NB4 (cell line): ENCODE measurements at regions not wholly inside any gene's neighbourhood (a gene's known extent, or its start where the extent isn't known, plus 50 kb on each side); places are given as distances from the start of the nearest gene placed in this dataset.

Source experiments
- MYC ChIP-seq: IDR thresholded peaks from 2 replicates; pipeline ENCODE4 v1.6.1; 2011; ENCODE audit warnings: low read depth, low read length
- POLR2A ChIP-seq: IDR thresholded peaks from 2 replicates; pipeline ENCODE4 v1.6.1; 2011; ENCODE audit warnings: mild to moderate bottlenecking; ENCODE audit not compliant: insufficient read length; ENCODE audit errors: extremely low read depth
- TF ChIP-seq, protein P1 (sequence below): IDR thresholded peaks from one replicate; pipeline ENCODE4 v1.5.1; 2012; ENCODE audit warnings: low read depth, low read length

DNA sequence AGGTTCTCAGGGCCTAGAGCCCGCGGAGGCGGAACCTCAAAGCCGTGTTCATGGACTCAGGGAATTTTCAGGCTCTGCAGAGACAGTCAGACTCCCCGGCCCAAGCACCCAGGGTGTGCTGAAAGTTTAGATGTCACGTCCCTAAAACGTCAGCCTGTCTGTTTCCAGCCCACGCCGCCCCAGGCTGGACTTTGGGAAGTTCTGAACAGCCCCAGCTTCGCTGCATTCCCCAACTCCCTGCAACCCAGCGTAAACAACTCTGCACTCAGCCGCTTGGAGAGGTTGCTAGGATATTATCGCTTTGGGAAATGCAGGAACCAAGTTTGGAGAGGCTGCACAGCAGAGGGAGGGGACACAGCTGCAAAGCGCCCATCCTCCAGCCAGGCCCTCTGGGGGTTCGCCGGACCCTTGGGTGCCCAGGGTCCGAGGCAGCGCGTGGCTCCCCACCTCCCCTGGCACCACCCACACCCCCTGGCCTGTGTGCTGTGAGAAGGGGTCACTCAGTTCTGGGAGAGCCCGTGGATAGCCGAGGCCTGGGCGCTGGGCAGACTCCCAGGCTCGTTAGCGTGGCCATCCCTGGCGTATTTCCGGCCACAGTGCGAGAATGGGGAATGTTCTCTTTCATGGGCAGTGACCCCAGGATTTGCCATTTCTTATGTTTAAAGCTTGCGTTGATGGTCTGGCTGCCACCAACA is 120.5 kb upstream of the FGF3 start:
- TF ChIP-seq, protein P1, sequence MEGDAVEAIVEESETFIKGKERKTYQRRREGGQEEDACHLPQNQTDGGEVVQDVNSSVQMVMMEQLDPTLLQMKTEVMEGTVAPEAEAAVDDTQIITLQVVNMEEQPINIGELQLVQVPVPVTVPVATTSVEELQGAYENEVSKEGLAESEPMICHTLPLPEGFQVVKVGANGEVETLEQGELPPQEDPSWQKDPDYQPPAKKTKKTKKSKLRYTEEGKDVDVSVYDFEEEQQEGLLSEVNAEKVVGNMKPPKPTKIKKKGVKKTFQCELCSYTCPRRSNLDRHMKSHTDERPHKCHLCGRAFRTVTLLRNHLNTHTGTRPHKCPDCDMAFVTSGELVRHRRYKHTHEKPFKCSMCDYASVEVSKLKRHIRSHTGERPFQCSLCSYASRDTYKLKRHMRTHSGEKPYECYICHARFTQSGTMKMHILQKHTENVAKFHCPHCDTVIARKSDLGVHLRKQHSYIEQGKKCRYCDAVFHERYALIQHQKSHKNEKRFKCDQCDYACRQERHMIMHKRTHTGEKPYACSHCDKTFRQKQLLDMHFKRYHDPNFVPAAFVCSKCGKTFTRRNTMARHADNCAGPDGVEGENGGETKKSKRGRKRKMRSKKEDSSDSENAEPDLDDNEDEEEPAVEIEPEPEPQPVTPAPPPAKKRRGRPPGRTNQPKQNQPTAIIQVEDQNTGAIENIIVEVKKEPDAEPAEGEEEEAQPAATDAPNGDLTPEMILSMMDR: no peak
- no peak for TF ChIP-seq POLR2A
- no peak for TF ChIP-seq MYC
